GM12878 (cell line): ENCODE measurements at regions not wholly inside any gene's neighbourhood (a gene's known extent, or its start where the extent isn't known, plus 50 kb on each side); places are given as distances from the start of the nearest gene placed in this dataset.

ENCODE experiments used
- ATAC-seq: fragments of 200-7000 bp; cut with Tn5 transposase; 3 replicates; pipeline ENCODE4 v1.9.1; 2020; ENCODE audit warnings: mild to moderate bottlenecking, moderate library complexity
- BruUV-seq: library from RNA; stranded (reverse); fragments of 400-500 nt; replicated peaks from 2 replicates; lab custom pipeline; 2021; lab: Mats Ljungman, UMichigan
- CTCF ChIA-PET: fragments of 300-600 bp; sonication (Branson Sonifier 250); formaldehyde crosslinking; extraction: SDS; loops from one replicate; lab custom pipeline; 2021; ENCODE audit warnings: inconsistent platforms; lab: Yijun Ruan, JAX
- POLR2A ChIA-PET: fragments of 350-600 bp; formaldehyde crosslinking; extraction: SDS; loops from one replicate; lab custom pipeline; 2021; ENCODE audit warnings: inconsistent platforms; lab: Charles Lee
- RAD21 ChIA-PET: fragments of 300-600 bp; sonication (Branson Sonifier 250); formaldehyde crosslinking; loops from one replicate; lab custom pipeline; 2023; ENCODE audit warnings: antibody characterized with exemption; ENCODE audit not compliant: unreplicated experiment; lab: Charles Lee
- SMC1A ChIA-PET: fragments of 300-600 bp; sonication (Branson Sonifier 250); formaldehyde crosslinking; loops from one replicate; lab custom pipeline; 2023; ENCODE audit not compliant: unreplicated experiment, uncharacterized antibody; lab: Charles Lee
- DNase-seq: peaks from one replicate; pipeline ENCODE4 v3.0.0-alpha.2; 2011; ENCODE audit warnings: low read depth, low spot score
- FAIRE-seq: peaks from 3 replicates; lab custom pipeline; 2011; peaks lifted over from hg19 to GRCh38; lab: Jason Lieb, UNC
- H2AFZ ChIP-seq: 2 replicates; pipeline ENCODE4 v1.6.0; 2011; ENCODE audit warnings: low read depth, low read length, control low read depth; ENCODE audit not compliant: control insufficient read depth
- H3K27ac ChIP-seq: 2 replicates; pipeline ENCODE4 v1.5.1; 2011; ENCODE audit warnings: control low read depth; ENCODE audit not compliant: control insufficient read depth, insufficient read depth
- H3K27me3 ChIP-seq, 2 experiments: replicated peaks in 1 of 2; 2 replicates each; pipeline versions ENCODE4 v1.6.0 to v1.6.1; 2011; ENCODE audit warnings: low read length in 1 of 2; ENCODE audit not compliant: control insufficient read depth in 2 of 2, insufficient read depth in 2 of 2
- H3K36me3 ChIP-seq, 2 experiments: 2 replicates each; pipeline ENCODE4 v1.5.1; 2011; ENCODE audit warnings: low read length in 1 of 2; ENCODE audit not compliant: control insufficient read depth in 2 of 2, insufficient read depth in 2 of 2
- H3K4me1 ChIP-seq: 2 replicates; pipeline ENCODE4 v1.6.1; 2011; ENCODE audit warnings: mild to moderate bottlenecking, low read length, moderate library complexity, mixed read lengths; ENCODE audit not compliant: control insufficient read depth, insufficient read depth
- H3K4me2 ChIP-seq: 2 replicates; pipeline ENCODE4 v1.6.0; 2011; ENCODE audit warnings: control low read depth; ENCODE audit not compliant: control insufficient read depth, insufficient read depth
- H3K4me3 ChIP-seq: fragments of 200-600 bp; sonication (generic); 2 replicates; pipeline ENCODE4 v1.5.1; 2016
- H3K79me2 ChIP-seq: 2 replicates; pipeline ENCODE4 v1.6.0; 2011; ENCODE audit warnings: low read length; ENCODE audit not compliant: control insufficient read depth, insufficient read depth
- H3K9ac ChIP-seq: 2 replicates; pipeline ENCODE4 v1.8.0; 2011; ENCODE audit warnings: low read length, control low read depth, mixed read lengths; ENCODE audit not compliant: control insufficient read depth, insufficient read depth
- H3K9me3 ChIP-seq: replicated peaks from 3 replicates; pipeline ENCODE4 v1.5.1; 2011; ENCODE audit warnings: mild to moderate bottlenecking, low read length; ENCODE audit not compliant: control insufficient read depth, insufficient read depth
- H4K20me1 ChIP-seq: 2 replicates; pipeline ENCODE4 v1.6.0; 2011; ENCODE audit not compliant: control insufficient read depth, insufficient read depth
- ATF7 ChIP-seq: fragments of 450-650 bp; IDR thresholded peaks from 2 replicates; pipeline ENCODE4 v1.6.1; 2016; ENCODE audit warnings: low read depth, mild to moderate bottlenecking
- EED ChIP-seq: sonication (generic); IDR thresholded peaks from 2 replicates; pipeline ENCODE4 v1.6.1; 2016; ENCODE audit warnings: antibody characterized with exemption, low read depth
- ESRRA ChIP-seq: IDR thresholded peaks from 2 replicates; pipeline ENCODE4 v1.6.1; 2012; ENCODE audit warnings: mild to moderate bottlenecking, low read length, improper control_type of control experiment
- JUNB ChIP-seq: IDR thresholded peaks from 2 replicates; pipeline ENCODE4 v1.6.1; 2016; ENCODE audit warnings: antibody characterized with exemption, mild to moderate bottlenecking
- MYC ChIP-seq: IDR thresholded peaks from 2 replicates; pipeline ENCODE4 v1.6.1; 2011; ENCODE audit warnings: mild to moderate bottlenecking, low read length, moderate library complexity, inconsistent platforms; ENCODE audit not compliant: insufficient read depth, insufficient replicate concordance, insufficient read length, severe bottlenecking
- NFYA ChIP-seq: IDR thresholded peaks from 2 replicates; pipeline ENCODE4 v1.6.1; 2011; ENCODE audit warnings: low read depth, mild to moderate bottlenecking, low read length, improper control_type of control experiment, borderline replicate concordance
- POLR2A ChIP-seq: IDR thresholded peaks from 2 replicates; pipeline ENCODE4 v1.6.1; 2011; ENCODE audit warnings: low read depth, mild to moderate bottlenecking, low read length
- TBL1XR1 ChIP-seq: IDR thresholded peaks from 2 replicates; pipeline ENCODE4 v1.6.1; 2012; ENCODE audit warnings: low read depth, low read length, improper control_type of control experiment
- TCF7 ChIP-seq: IDR thresholded peaks from 2 replicates; pipeline ENCODE4 v1.6.1; 2014; ENCODE audit warnings: antibody characterized with exemption, borderline replicate concordance
- ZNF24 ChIP-seq: fragments of 450-650 bp; IDR thresholded peaks from 2 replicates; pipeline ENCODE4 v1.6.1; 2017; ENCODE audit warnings: antibody characterized with exemption, mild to moderate bottlenecking
- WGBS: methylation state at CpG from one replicate; pipeline ENCODE4 v1.1.6; 2016; ENCODE audit warnings: low lambda C conversion rate; ENCODE audit not compliant: insufficient replicate concordance, insufficient coverage; ENCODE audit errors: missing lambda C conversion rate; 5-methylcytosine and 5-hydroxymethylcytosine counted together
- in situ Hi-C: fragments of 300-500 bp; cut with MboI; formaldehyde crosslinking; loops from 9 replicates; pipeline ENCODE4 v1.14.3; 2018; ENCODE audit warnings: mixed read lengths
- intact Hi-C: fragments of 100-400 bp; cut with micrococcal nuclease; formaldehyde crosslinking; loops from one replicate; pipeline ENCODE4 v1.14.2; 2022; ENCODE audit not compliant: unreplicated experiment
- TF ChIP-seq, protein P1 (sequence below), 3 experiments: IDR thresholded peaks in 2 of 3; conservative IDR thresholded peaks in 1 of 3; 2 replicates each; pipeline ENCODE4 v1.5.1; 2011; ENCODE audit warnings: low read depth in 3 of 3, low read length in 3 of 3, mild to moderate bottlenecking in 3 of 3, control low read depth in 2 of 3, moderate library complexity in 2 of 3, inconsistent platforms in 1 of 3, mixed read lengths in 1 of 3; ENCODE audit not compliant: control insufficient read depth in 2 of 3, insufficient read depth in 1 of 3; ENCODE audit errors: extremely low read depth in 1 of 3
- TF ChIP-seq, protein P2 (sequence below): fragments of 450-650 bp; IDR thresholded peaks from 2 replicates; pipeline ENCODE4 v1.6.1; 2017; ENCODE audit warnings: antibody characterized with exemption, mild to moderate bottlenecking, moderate library complexity
- TF ChIP-seq, protein P3 (sequence below): fragments of 450-650 bp; IDR thresholded peaks from 2 replicates; pipeline ENCODE4 v1.6.1; 2017; ENCODE audit warnings: mild to moderate bottlenecking, moderate library complexity
- TF ChIP-seq, protein P4 (sequence below): IDR thresholded peaks from 2 replicates; pipeline ENCODE4 v1.6.1; 2011; ENCODE audit warnings: low read depth, low read length, improper control_type of control experiment, borderline replicate concordance

DNA sequence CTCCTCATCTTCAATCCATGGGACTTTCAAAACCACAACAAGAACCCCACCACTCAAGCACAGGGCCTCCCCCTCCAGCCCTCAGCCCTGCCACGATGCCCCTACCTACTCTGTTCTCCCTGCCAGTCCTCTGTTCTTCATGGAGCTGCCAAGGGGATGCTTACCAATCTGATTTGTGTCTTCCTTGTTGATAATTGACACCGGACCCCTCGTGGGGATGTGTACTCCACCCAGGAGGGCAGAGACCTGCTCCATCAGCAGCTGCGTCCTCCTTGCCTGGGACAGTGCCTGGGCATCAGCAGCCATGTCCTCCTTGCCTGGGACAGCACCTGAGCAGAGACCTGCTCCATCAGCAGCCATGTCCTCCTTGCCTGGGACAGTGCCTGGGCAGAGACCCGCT lies 1489.2 kb downstream of the TBC1D22A start (continued):
- TF ChIP-seq JUNB (no peak), TCF7 (no peak)
- TF ChIP-seq, protein P1, sequence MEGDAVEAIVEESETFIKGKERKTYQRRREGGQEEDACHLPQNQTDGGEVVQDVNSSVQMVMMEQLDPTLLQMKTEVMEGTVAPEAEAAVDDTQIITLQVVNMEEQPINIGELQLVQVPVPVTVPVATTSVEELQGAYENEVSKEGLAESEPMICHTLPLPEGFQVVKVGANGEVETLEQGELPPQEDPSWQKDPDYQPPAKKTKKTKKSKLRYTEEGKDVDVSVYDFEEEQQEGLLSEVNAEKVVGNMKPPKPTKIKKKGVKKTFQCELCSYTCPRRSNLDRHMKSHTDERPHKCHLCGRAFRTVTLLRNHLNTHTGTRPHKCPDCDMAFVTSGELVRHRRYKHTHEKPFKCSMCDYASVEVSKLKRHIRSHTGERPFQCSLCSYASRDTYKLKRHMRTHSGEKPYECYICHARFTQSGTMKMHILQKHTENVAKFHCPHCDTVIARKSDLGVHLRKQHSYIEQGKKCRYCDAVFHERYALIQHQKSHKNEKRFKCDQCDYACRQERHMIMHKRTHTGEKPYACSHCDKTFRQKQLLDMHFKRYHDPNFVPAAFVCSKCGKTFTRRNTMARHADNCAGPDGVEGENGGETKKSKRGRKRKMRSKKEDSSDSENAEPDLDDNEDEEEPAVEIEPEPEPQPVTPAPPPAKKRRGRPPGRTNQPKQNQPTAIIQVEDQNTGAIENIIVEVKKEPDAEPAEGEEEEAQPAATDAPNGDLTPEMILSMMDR (IDR thresholded peaks at IDR 0.05 in 2 of 3, conservative IDR thresholded peaks at IDR 0.05 in 1 of 3; ENCODE audit: control insufficient read depth in 2 of 3, extremely low read depth in 1 of 3, insufficient read depth in 1 of 3, low read depth in 3 of 3, low read length in 3 of 3), result no peak
- TF ChIP-seq, all 136 proteins: peak for 0

DNA sequence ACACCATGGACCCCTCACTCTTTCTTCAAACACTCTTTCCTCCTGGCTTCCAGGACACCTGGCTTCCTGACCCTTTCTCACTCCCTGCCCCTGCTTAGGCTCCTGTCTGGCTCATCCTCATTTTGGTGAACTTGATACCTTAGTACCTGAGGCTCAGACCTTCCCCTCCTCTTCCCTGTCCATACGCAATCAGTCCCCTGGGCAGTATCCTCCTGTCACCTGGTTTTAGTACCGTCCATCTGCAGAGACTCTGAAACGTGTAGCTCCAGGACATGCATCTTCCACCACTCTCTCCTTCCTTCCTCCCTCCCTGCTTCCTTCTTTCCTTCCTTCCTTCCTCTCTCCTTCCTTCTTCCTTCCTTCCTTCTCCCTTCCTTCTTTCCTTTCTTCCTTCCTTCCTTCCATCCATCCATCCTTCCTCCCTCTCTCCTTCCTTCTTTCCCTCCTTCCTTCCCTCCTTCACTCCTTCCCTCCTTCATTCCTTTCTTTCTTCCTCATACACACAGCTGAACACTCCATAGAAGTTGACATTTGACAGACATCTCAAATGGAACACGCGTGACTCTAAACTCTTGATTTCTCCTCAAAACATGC lies 1488.6 kb downstream of the TBC1D22A start:
- in situ Hi-C loops, result no loop called here
- Histone ChIP-seq H2AFZ (no peak overlapping the region), H3K9ac (no peak overlapping the region), H3K79me2 (no peaks in the 10 kb centered on the region), H3K4me1 (no peaks in the 10 kb centered on the region), H3K4me2 (no peak overlapping the region), H4K20me1 (no peaks in the 10 kb centered on the region), H3K27ac (no peak overlapping the region), H3K27me3 (no peaks in the 10 kb centered on the region; a peak in 2 of 4 replicates), H3K9me3 (no peaks in the 10 kb centered on the region), H3K36me3 (no peaks in the 10 kb centered on the region), H3K4me3 (no peak overlapping the region)
- ChIA-PET POLR2A (no interaction called here), RAD21 (no interaction called here), CTCF (no interaction called here), SMC1A (no interaction called here)
- no TSS peak for BruUV-seq
- no peak for DNase-seq
- WGBS, result 47% methylated on average over 5 of the region's 5 CpGs
- no peak for FAIRE-seq
- ATAC-seq, result no peak
- intact Hi-C loops, result no loop called here
- TF ChIP-seq ATF7 (no peak), POLR2A (no peak), TBL1XR1 (no peak), EED (no peak), MYC (no peak), NFYA (no peak), ESRRA (no peak), ZNF24 (no peak)
- TF ChIP-seq, protein P2, sequence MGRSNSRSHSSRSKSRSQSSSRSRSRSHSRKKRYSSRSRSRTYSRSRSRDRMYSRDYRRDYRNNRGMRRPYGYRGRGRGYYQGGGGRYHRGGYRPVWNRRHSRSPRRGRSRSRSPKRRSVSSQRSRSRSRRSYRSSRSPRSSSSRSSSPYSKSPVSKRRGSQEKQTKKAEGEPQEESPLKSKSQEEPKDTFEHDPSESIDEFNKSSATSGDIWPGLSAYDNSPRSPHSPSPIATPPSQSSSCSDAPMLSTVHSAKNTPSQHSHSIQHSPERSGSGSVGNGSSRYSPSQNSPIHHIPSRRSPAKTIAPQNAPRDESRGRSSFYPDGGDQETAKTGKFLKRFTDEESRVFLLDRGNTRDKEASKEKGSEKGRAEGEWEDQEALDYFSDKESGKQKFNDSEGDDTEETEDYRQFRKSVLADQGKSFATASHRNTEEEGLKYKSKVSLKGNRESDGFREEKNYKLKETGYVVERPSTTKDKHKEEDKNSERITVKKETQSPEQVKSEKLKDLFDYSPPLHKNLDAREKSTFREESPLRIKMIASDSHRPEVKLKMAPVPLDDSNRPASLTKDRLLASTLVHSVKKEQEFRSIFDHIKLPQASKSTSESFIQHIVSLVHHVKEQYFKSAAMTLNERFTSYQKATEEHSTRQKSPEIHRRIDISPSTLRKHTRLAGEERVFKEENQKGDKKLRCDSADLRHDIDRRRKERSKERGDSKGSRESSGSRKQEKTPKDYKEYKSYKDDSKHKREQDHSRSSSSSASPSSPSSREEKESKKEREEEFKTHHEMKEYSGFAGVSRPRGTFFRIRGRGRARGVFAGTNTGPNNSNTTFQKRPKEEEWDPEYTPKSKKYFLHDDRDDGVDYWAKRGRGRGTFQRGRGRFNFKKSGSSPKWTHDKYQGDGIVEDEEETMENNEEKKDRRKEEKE, result no peak
- TF ChIP-seq, protein P3, sequence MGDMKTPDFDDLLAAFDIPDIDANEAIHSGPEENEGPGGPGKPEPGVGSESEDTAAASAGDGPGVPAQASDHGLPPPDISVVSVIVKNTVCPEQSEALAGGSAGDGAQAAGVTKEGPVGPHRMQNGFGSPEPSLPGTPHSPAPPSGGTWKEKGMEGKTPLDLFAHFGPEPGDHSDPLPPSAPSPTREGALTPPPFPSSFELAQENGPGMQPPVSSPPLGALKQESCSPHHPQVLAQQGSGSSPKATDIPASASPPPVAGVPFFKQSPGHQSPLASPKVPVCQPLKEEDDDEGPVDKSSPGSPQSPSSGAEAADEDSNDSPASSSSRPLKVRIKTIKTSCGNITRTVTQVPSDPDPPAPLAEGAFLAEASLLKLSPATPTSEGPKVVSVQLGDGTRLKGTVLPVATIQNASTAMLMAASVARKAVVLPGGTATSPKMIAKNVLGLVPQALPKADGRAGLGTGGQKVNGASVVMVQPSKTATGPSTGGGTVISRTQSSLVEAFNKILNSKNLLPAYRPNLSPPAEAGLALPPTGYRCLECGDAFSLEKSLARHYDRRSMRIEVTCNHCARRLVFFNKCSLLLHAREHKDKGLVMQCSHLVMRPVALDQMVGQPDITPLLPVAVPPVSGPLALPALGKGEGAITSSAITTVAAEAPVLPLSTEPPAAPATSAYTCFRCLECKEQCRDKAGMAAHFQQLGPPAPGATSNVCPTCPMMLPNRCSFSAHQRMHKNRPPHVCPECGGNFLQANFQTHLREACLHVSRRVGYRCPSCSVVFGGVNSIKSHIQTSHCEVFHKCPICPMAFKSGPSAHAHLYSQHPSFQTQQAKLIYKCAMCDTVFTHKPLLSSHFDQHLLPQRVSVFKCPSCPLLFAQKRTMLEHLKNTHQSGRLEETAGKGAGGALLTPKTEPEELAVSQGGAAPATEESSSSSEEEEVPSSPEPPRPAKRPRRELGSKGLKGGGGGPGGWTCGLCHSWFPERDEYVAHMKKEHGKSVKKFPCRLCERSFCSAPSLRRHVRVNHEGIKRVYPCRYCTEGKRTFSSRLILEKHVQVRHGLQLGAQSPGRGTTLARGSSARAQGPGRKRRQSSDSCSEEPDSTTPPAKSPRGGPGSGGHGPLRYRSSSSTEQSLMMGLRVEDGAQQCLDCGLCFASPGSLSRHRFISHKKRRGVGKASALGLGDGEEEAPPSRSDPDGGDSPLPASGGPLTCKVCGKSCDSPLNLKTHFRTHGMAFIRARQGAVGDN, result no peak
- TF ChIP-seq, protein P4, sequence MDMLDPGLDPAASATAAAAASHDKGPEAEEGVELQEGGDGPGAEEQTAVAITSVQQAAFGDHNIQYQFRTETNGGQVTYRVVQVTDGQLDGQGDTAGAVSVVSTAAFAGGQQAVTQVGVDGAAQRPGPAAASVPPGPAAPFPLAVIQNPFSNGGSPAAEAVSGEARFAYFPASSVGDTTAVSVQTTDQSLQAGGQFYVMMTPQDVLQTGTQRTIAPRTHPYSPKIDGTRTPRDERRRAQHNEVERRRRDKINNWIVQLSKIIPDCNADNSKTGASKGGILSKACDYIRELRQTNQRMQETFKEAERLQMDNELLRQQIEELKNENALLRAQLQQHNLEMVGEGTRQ, result no peak
